Vagina (tissue), 2 donors: ENCODE measurements at regions not wholly inside any gene's neighbourhood (a gene's known extent, or its start where the extent isn't known, plus 50 kb on each side); places are given as distances from the start of the nearest gene placed in this dataset.

Experiments
- DNase-seq, 2 donors: peaks; one replicate each; pipeline ENCODE4 v3.0.0-alpha.2; 2017; ENCODE audit errors: extremely low spot score in 2 of 2
- H3K27ac ChIP-seq: fragments of 200-600 bp; sonication (generic); one replicate; pipeline ENCODE4 v1.5.1; 2019
- H3K27me3 ChIP-seq: fragments of 200-600 bp; sonication (generic); one replicate; pipeline ENCODE4 v1.5.1; 2019
- H3K36me3 ChIP-seq, 2 donors: fragments of 200-600 bp; sonication (generic); one replicate each; pipeline ENCODE4 v1.5.1; 2017 to 2019
- H3K4me1 ChIP-seq: fragments of 200-600 bp; sonication (generic); one replicate; pipeline ENCODE4 v1.5.1; 2019
- H3K4me3 ChIP-seq, 2 donors: fragments of 200-600 bp; sonication (generic); 1 replicate in 1 of 2; 2 replicates in 1 of 2; pipeline ENCODE4 v1.5.1; 2016 to 2019
- H3K9me3 ChIP-seq: fragments of 200-600 bp; sonication (generic); one replicate; pipeline ENCODE4 v1.5.1; 2019
- CTCF ChIP-seq, 3 experiments: fragments of 450-650 bp in 2 of 3; fragments of 200-600 bp in 1 of 3; sonication (generic) in 1 of 3; IDR thresholded peaks; one replicate each; pipeline ENCODE4 v1.5.1; 2017 to 2019; ENCODE audit warnings: antibody characterized with exemption in 3 of 3, mild to moderate bottlenecking in 2 of 3, moderate library complexity in 2 of 3
- POLR2A ChIP-seq, 2 donors: fragments of 450-650 bp; IDR thresholded peaks; one replicate each; pipeline ENCODE4 v1.6.1; 2017; ENCODE audit warnings: antibody characterized with exemption in 2 of 2, mild to moderate bottlenecking in 2 of 2, moderate library complexity in 2 of 2
- POLR2AphosphoS5 ChIP-seq, 2 donors: sonication (generic); formaldehyde crosslinking; IDR thresholded peaks; one replicate each; pipeline ENCODE4 v1.9.0; 2017; ENCODE audit warnings: antibody characterized with exemption in 2 of 2, mild to moderate bottlenecking in 2 of 2, low read depth in 1 of 2; ENCODE audit not compliant: insufficient read depth in 1 of 2
- intact Hi-C: fragments of 100-400 bp; cut with DNase I; formaldehyde crosslinking; loops from one replicate; pipeline ENCODE4 v1.15.1; 2023

- Histone ChIP-seq H3K4me3 (no peak overlapping the region), H3K36me3 (no peaks in the 10 kb centered on the region), H3K4me1 (no peaks in the 10 kb centered on the region), H3K9me3 (no peaks in the 10 kb centered on the region), H3K27ac (no peak overlapping the region), H3K27me3 (no peaks in the 10 kb centered on the region)
- intact Hi-C loops = no loop called here
- TF ChIP-seq POLR2AphosphoS5 (IDR thresholded peaks at IDR 0.05; ENCODE audit: insufficient read depth in 1 of 2, low read depth in 1 of 2) = no peak
- no peak for TF ChIP-seq CTCF (IDR thresholded peaks at IDR 0.05)
- no peak for TF ChIP-seq POLR2A (IDR thresholded peaks at IDR 0.05)
- no peak for DNase-seq
These were observed 199.4 kb downstream of the IRS1 start for GRCh38 chr2:226600184-226600583.

- intact Hi-C loops = no loop called here
These were observed 210.6 kb downstream of the IRS1 start for GRCh38 chr2:226589043-226589442.

GRCh38 chr2:226585130-226585561 is 214.5 kb downstream of the IRS1 start:
- TF ChIP-seq POLR2A (IDR thresholded peaks at IDR 0.05) (no peak), POLR2AphosphoS5 (IDR thresholded peaks at IDR 0.05; ENCODE audit: insufficient read depth in 1 of 2, low read depth in 1 of 2) (no peak), CTCF (IDR thresholded peaks at IDR 0.05) (no peak)
- no peak overlapping the region for H3K27ac ChIP-seq
- no peak overlapping the region for H3K4me3 ChIP-seq
- H3K4me1 ChIP-seq = no peaks in the 10 kb centered on the region
- no peak for DNase-seq
- H3K36me3 ChIP-seq = no peaks in the 10 kb centered on the region
- H3K27me3 ChIP-seq = no peaks in the 10 kb centered on the region
- no peaks in the 10 kb centered on the region for H3K9me3 ChIP-seq
- intact Hi-C loops = no loop called here

More at GRCh38 chr2:226589043-226589442, 210.6 kb downstream of the IRS1 start:
- TF ChIP-seq POLR2AphosphoS5 (IDR thresholded peaks at IDR 0.05; ENCODE audit: insufficient read depth in 1 of 2, low read depth in 1 of 2) = no peak
- DNase-seq = no peak
- Histone ChIP-seq H3K36me3 (no peaks in the 10 kb centered on the region), H3K27me3 (no peaks in the 10 kb centered on the region), H3K27ac (no peak overlapping the region), H3K4me1 (no peaks in the 10 kb centered on the region), H3K4me3 (no peak overlapping the region), H3K9me3 (no peaks in the 10 kb centered on the region)

- H3K27ac ChIP-seq = no peak overlapping the region
- TF ChIP-seq POLR2AphosphoS5 (IDR thresholded peaks at IDR 0.05; ENCODE audit: insufficient read depth in 1 of 2, low read depth in 1 of 2) (no peak), CTCF (IDR thresholded peaks at IDR 0.05) (no peak), POLR2A (IDR thresholded peaks at IDR 0.05) (no peak)
- intact Hi-C loops = no loop called here
These were observed 215.0 kb downstream of the IRS1 start for GRCh38 chr2:226584518-226585055.

GRCh38 chr2:226583715-226584114 is 215.9 kb downstream of the IRS1 start:
- Histone ChIP-seq H3K36me3 (no peaks in the 10 kb centered on the region), H3K4me3 (no peak overlapping the region), H3K27me3 (no peaks in the 10 kb centered on the region), H3K27ac (no peak overlapping the region), H3K9me3 (no peaks in the 10 kb centered on the region), H3K4me1 (no peaks in the 10 kb centered on the region)
- intact Hi-C loops = no loop called here
- no peak for TF ChIP-seq CTCF (IDR thresholded peaks at IDR 0.05)
- no peak for DNase-seq

More at GRCh38 chr2:226584518-226585055, 215.0 kb downstream of the IRS1 start:
- Histone ChIP-seq H3K4me3 (no peak overlapping the region), H3K36me3 (no peaks in the 10 kb centered on the region), H3K27me3 (no peaks in the 10 kb centered on the region), H3K9me3 (no peaks in the 10 kb centered on the region), H3K4me1 (no peaks in the 10 kb centered on the region)
- DNase-seq = no peak
